NCI-H187 (cell line): ENCODE measurements at regions not wholly inside any gene's neighbourhood (a gene's known extent, or its start where the extent isn't known, plus 50 kb on each side); places are given as distances from the start of the nearest gene placed in this dataset.

Source experiments
- DNase-seq, 2 experiments: peaks; one replicate each; lab custom pipeline; 2025; lab: John Stamatoyannopoulos, UW

GRCh38 chr11:91243630-91244029 is 981.0 kb upstream of the FAT3 start:
- no peak for DNase-seq

- DNase-seq, result no peak
Measured at GRCh38 chr11:91243051-91243450, 981.6 kb upstream of the FAT3 start.

- no peak for DNase-seq
Measured at GRCh38 chr11:91241226-91241625, 983.4 kb upstream of the FAT3 start.

- no peak for DNase-seq
Measured at GRCh38 chr11:91239359-91239758, 985.3 kb upstream of the FAT3 start.

- no peak for DNase-seq
Measured at GRCh38 chr11:91231226-91231625, 993.4 kb upstream of the FAT3 start.

GRCh38 chr11:91230647-91231046 is 994.0 kb upstream of the FAT3 start:
- peak; percentile 7 to 9 for DNase-seq

GRCh38 chr11:91222830-91223229 is 1000.0 kb upstream of the CHORDC1 start:
- DNase-seq, result no peak

- no peak for DNase-seq
Measured at GRCh38 chr11:91220476-91221202, 997.8 kb upstream of the CHORDC1 start.

GRCh38 chr11:91219535-91219934 is 996.7 kb upstream of the CHORDC1 start:
- no peak for DNase-seq

GRCh38 chr11:91209751-91210150 is 986.9 kb upstream of the CHORDC1 start:
- DNase-seq, result no peak

GRCh38 chr11:91209306-91209705 is 986.5 kb upstream of the CHORDC1 start:
- no peak for DNase-seq

GRCh38 chr11:91199866-91200265 is 977.0 kb upstream of the CHORDC1 start:
- DNase-seq, result no peak

- DNase-seq, result no peak
Measured at GRCh38 chr11:91194546-91194945, 971.7 kb upstream of the CHORDC1 start.

- no peak for DNase-seq
Measured at GRCh38 chr11:91188484-91188883, 965.6 kb upstream of the CHORDC1 start.

- no peak for DNase-seq
Measured at GRCh38 chr11:91187314-91187713, 964.5 kb upstream of the CHORDC1 start.

- DNase-seq, result no peak
Measured at GRCh38 chr11:91178366-91178765, 955.5 kb upstream of the CHORDC1 start.

- no peak for DNase-seq
Measured at GRCh38 chr11:91174734-91175133, 951.9 kb upstream of the CHORDC1 start.

- DNase-seq, result no peak
Measured at GRCh38 chr11:91174193-91174592, 951.3 kb upstream of the CHORDC1 start.

- DNase-seq, result no peak
Measured at GRCh38 chr11:91173701-91174100, 950.9 kb upstream of the CHORDC1 start.

GRCh38 chr11:91170711-91171110 is 947.9 kb upstream of the CHORDC1 start:
- DNase-seq, result no peak

- no peak for DNase-seq
Measured at GRCh38 chr11:91164452-91164822, 941.6 kb upstream of the CHORDC1 start.

GRCh38 chr11:91163619-91164451 is 941.0 kb upstream of the CHORDC1 start:
- no peak for DNase-seq

- no peak for DNase-seq
Measured at GRCh38 chr11:91160661-91161060, 937.8 kb upstream of the CHORDC1 start.
